Daoy (cell line): ENCODE measurements at regions not wholly inside any gene's neighbourhood (a gene's known extent, or its start where the extent isn't known, plus 50 kb on each side); places are given as distances from the start of the nearest gene placed in this dataset.
"Not testable (repeated sequence)": the region's sequence is repeated elsewhere in the genome, so short reads cannot be mapped to it uniquely, and the experiment has no call there.

ENCODE experiments used
- DNase-seq: peaks from one replicate; pipeline ENCODE4 v3.0.0-alpha.2; 2015; ENCODE audit warnings: low read depth

DNA sequence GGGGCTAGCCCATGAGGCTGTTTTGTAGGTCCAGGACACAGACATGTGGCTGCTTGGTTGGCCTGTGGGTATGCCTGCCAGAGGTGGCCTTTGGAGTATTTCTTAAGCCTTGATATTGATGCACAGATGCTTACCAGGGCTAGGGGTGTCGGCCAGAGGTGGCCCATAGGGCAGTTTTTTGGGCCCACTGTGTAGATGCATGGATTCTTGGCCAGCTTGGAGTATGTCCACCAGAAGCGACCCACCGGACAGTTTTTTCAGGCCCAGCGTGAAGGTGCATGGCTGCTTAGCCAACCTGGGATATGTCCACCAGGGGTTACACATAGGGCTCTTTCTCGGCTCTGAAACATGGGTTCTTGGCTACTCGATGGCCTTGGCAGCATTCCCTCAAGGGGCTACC, 1199.1 kb downstream of the CNTNAP5 start:
- DNase-seq, result no peak

GRCh38 chr2:125224830-125225229, 1199.7 kb downstream of the CNTNAP5 start:
- no peak for DNase-seq

- no peak for DNase-seq
Observed at GRCh38 chr2:125227843-125228392, 1202.8 kb downstream of the CNTNAP5 start.

GRCh38 chr2:125240870-125241269, 1215.8 kb downstream of the CNTNAP5 start:
- DNase-seq, result no peak

DNA sequence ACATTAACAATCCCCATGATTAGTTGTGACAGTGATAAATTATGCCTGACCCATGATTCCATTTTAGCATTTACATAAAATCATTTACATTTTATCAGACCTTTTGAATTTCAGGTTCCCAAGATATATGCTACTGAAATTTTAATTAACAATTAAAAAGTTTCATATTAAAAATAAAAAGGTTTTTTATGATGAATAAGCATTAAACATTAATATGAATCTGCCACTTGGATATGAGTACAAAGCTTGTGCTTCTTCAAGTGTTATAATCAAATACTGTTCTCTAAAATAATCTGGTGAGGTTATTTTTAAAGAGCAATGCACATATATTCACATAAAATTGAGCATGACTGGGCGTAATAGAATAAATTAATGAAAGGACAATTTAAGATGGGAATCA, 1218.0 kb downstream of the CNTNAP5 start:
- no peak for DNase-seq

- DNase-seq, result no peak
Observed at GRCh38 chr2:125254010-125254409, 1228.9 kb downstream of the CNTNAP5 start.

GRCh38 chr2:125259451-125259850, 1234.4 kb downstream of the CNTNAP5 start:
- DNase-seq, result no peak

- DNase-seq, result not testable (repeated sequence)
Observed at GRCh38 chr2:125260366-125260930, 1235.4 kb downstream of the CNTNAP5 start.

DNA sequence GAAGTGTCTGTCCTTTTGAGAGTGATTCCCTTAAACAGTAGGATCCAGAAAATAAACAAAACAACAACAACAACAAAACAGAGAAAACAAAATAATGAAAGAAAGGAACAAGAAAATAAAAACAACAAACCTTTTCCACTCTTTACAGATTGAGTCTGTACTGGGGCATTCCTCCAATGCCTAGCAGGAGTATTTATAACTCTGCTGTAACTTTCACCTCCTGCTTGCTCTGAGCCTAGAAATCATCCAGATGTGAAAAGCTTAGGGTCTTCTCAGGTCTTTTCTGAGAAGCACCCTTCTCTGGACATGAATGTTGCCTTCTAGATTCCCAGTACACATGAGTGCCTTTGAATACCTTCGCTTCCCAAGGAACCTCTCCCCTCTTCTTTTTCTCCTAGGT, 1239.4 kb downstream of the CNTNAP5 start:
- no peak for DNase-seq

- DNase-seq, result no peak
Observed at GRCh38 chr2:125267683-125268082, 1242.6 kb downstream of the CNTNAP5 start.

DNA sequence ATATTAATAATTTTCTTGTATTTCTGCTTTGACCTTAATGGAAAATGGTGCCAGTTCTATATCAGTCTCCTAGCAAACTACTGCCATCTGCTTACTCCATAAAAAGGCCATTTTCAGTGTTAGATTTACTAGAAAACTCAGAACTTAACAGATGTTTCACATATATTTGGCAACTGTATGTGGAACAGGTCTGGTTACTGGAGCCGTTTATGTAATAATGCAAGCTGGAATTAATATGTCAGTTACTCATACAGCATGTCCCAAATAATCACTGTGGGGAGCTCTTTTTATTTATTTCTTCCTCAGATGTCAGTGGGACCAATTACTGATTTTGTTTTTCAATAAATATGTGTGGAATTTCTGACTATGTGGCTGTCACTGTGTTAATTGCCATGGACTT, 1247.6 kb downstream of the CNTNAP5 start:
- DNase-seq, result no peak

- DNase-seq, result no peak
Observed at GRCh38 chr2:125274718-125275117, 1249.6 kb downstream of the CNTNAP5 start.

DNA sequence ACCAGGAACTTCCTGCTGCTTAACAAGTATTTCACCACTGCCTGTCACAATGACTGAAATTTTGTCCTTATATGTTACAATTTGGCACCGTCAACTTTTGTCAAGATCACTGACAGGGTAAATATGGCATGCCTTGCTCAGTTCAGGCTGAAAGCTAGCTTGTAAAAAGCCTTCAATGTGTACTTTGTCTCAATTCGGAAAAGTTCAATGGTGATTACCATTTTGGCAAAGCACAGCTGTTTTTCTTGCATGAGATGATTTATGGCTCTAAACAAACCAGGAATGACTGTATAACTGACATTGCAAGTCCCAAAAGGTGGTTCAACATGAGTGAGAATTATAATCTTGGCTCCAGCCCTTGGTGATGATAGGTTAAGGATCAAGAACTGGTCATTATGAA, 1255.2 kb downstream of the CNTNAP5 start:
- DNase-seq, result no peak

GRCh38 chr2:125281242-125281641, 1256.2 kb downstream of the CNTNAP5 start:
- DNase-seq, result no peak

DNA sequence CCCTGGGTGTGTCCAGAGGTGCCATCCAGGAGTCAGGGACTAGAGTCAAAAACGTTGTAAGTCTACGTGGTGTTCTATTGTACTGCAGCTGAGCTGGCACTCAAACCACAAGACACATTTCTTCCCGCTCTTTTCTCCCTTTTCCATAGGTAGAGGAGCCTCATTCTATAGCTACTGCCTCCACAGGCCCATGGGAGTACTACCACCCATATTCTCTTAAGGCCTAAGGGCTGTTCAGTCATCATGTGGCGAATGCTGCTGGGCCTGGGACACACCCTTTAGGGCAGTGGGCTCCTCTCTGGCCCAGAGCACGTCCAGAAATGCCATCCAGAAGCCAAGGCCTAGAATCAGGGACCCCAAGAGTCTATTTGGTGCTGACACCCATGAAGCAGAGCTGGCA, 1271.7 kb downstream of the CNTNAP5 start:
- DNase-seq, result no peak

GRCh38 chr2:125310657-125311364, 1285.7 kb downstream of the CNTNAP5 start:
- DNase-seq, result no peak

DNA sequence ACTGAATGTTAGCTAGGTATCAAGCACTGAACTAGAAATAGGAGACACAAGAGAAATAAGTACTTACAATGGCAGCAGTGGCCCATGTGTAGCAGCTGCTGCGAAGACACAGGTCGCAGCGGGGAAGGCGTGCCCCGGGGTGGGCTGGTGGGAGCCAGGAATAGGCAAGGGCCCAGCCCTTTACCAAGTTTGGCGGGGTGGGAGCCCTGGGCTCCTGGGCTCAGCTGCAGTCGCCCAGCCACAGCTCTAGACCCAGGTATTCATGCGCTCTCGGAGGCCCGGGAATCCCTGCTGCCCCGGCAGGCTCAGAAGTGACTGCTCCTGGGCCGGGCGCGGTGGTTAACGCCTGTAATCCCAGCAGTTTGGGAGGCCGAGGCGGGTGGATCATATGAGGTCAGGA, 1287.3 kb downstream of the CNTNAP5 start:
- no peak for DNase-seq

DNA sequence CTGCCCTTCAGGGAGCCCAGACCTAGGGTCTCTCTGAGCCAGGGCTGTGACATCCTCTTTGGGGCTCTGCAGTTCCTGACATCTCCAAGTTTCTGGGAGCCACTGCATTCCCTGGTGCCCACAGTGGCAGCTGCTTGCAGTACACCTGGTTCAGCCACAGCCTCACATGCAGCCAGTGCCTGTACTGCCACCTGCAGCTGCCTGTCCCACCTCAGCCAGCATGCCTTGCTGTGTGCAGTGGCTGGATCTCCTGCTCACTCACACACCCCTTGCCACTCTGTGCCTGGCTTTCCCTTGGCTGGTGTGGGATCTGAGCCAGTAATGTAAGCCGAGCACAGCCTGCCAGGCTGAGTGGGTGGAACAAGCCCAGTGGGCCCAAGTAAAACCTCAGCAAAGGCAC, 1288.7 kb downstream of the CNTNAP5 start:
- no peak for DNase-seq

DNA sequence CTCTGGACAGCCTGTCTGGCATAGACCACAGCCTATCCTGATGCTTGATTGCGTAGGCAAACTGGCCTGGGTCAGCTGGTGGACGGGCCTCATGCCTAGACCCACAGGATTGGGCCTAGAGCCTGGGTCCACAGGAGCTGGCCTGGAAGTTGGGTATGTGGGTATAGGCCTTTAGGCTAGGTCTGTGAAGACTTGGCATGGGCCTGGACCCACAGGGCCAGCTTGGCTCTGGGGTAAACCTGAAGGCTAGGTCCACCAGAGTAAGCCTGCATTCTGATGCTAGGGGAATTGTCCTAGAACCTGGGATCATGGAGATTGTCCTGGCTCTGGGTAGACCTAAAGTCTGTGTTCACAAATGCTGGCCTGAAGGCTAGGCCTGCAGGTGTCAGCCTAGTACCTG, 1293.7 kb downstream of the CNTNAP5 start:
- no peak for DNase-seq

DNA sequence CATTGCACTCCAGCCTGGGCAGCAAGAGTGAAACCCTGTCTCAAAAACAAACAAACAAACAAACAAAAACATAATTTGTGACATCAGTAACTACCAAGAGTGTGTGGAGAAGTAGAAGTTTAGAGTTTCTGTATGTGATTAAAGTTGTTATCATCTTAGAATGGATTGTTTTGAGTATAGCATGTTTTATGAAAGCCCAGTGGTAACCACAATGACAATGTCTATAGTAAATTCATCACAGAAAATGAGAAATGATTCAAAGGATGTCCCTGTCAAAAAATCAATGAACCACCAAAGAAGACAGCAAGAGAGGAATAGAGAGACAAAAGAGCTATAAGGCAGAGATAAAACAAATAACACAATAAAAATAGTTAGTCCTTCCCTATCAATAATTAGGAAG, 1299.2 kb downstream of the CNTNAP5 start:
- DNase-seq, result no peak

GRCh38 chr2:125330133-125330532, 1305.0 kb downstream of the CNTNAP5 start:
- DNase-seq, result no peak

- DNase-seq, result no peak
Observed at GRCh38 chr2:125341353-125341752, 1314.6 kb upstream of the GYPC start.

GRCh38 chr2:125353542-125353941, 1302.4 kb upstream of the GYPC start:
- DNase-seq, result not testable (repeated sequence)
